ENCODE measurements at regions not wholly inside any gene's neighbourhood (a gene's known extent, or its start where the extent isn't known, plus 50 kb on each side); places are given as distances from the start of the nearest gene placed in this dataset.

GRCh38 chr10:10307036-10307435 is 710.6 kb upstream of the CELF2 start:
- no peaks in the 10 kb centered on the region for H3K36me3 ChIP-seq (ENCODE audit: control insufficient read depth in 1 of 2, insufficient read depth in 2 of 2, low read length in 2 of 2)
- H3K4me3 ChIP-seq (ENCODE audit: low read depth, low read length) = no peak overlapping the region
- H3K9me3 ChIP-seq (ENCODE audit: insufficient read depth, low read depth, low read length) = no peaks in the 10 kb centered on the region
- H4K8ac ChIP-seq (ENCODE audit: low read depth, low read length) = no peak overlapping the region
- H2AK5ac ChIP-seq (ENCODE audit: low read length) = no peak overlapping the region
- H3K27me3 ChIP-seq (ENCODE audit: insufficient read depth, low read length) = no peaks in the 10 kb centered on the region
- DNase-seq = no peak
- no peak overlapping the region for H3K23ac ChIP-seq (ENCODE audit: low read length)
- H2BK120ac ChIP-seq (ENCODE audit: insufficient read depth, low read length, poor library complexity) = no peak overlapping the region
- H3K27ac ChIP-seq (ENCODE audit: low read depth, low read length) = no peak overlapping the region
- H2BK5ac ChIP-seq (ENCODE audit: low read depth, low read length, poor library complexity) = no peak overlapping the region
- H2AFZ ChIP-seq (ENCODE audit: insufficient read depth, low read length, poor library complexity) = no peak overlapping the region
- H3K14ac ChIP-seq (ENCODE audit: low read length) = no peak overlapping the region
- H3K4me1 ChIP-seq (ENCODE audit: control insufficient read depth in 1 of 2, insufficient read depth in 2 of 2, low read length in 2 of 2) = no peaks in the 10 kb centered on the region
- no peaks in the 10 kb centered on the region for H3K79me1 ChIP-seq (ENCODE audit: low read length)
- no peak overlapping the region for H4K12ac ChIP-seq (ENCODE audit: low read depth, low read length)
- WGBS (ENCODE audit: extremely low coverage, insufficient coverage, insufficient read length) = no CpG with 5 or more reads among the region's 5 CpGs
- no peak overlapping the region for H4K91ac ChIP-seq (ENCODE audit: low read depth, low read length)
- no peak overlapping the region for H3K18ac ChIP-seq (ENCODE audit: low read length)
- no peak overlapping the region for H2BK12ac ChIP-seq (ENCODE audit: low read length)
- H3K79me2 ChIP-seq (ENCODE audit: control insufficient read depth, insufficient read depth, low read length, poor library complexity) = no peaks in the 10 kb centered on the region
- H3K4ac ChIP-seq (ENCODE audit: low read depth, low read length) = no peak overlapping the region
- no peak overlapping the region for H3K9ac ChIP-seq (ENCODE audit: low read length)
- no peak overlapping the region for H3K4me2 ChIP-seq (ENCODE audit: low read length)

GRCh38 chr10:10307551-10307950 is 710.1 kb upstream of the CELF2 start:
- H4K8ac ChIP-seq (ENCODE audit: low read depth, low read length) = no peak overlapping the region
- WGBS (ENCODE audit: extremely low coverage, insufficient coverage, insufficient read length) = no CpG with 5 or more reads among the region's 3 CpGs
- no peak overlapping the region for H3K14ac ChIP-seq (ENCODE audit: low read length)

DNA sequence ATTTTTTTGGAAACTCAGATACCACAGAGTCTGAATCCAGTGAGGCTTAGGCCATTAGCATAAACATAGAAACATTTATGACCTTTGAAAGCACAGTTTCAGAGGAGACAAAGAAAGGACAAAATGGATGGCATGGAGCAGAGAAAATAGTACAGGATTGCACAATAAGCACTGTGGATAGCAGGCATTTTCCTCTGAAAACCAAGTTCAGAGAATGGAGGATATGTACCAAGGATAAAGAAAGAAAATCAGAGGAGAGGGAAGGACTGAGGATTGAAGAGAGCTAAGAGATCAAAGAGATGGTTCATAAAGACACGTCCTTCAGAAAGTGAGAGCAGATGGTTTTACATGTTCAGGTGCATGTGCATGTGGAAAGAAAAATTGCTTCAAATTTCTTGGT is 707.2 kb upstream of the CELF2 start:
- H2BK120ac ChIP-seq (ENCODE audit: insufficient read depth, low read length, poor library complexity) = no peak overlapping the region
- H3K36me3 ChIP-seq (ENCODE audit: control insufficient read depth in 1 of 2, insufficient read depth in 2 of 2, low read length in 2 of 2) = no peaks in the 10 kb centered on the region
- H3K27ac ChIP-seq (ENCODE audit: low read depth, low read length) = no peak overlapping the region
- H3K23ac ChIP-seq (ENCODE audit: low read length) = no peak overlapping the region
- H2BK5ac ChIP-seq (ENCODE audit: low read depth, low read length, poor library complexity) = no peak overlapping the region
- H3K18ac ChIP-seq (ENCODE audit: low read length) = no peak overlapping the region
- no peak overlapping the region for H3K9ac ChIP-seq (ENCODE audit: low read length)
- no peaks in the 10 kb centered on the region for H3K79me1 ChIP-seq (ENCODE audit: low read length)
- no peak overlapping the region for H3K4me2 ChIP-seq (ENCODE audit: low read length)
- H4K8ac ChIP-seq (ENCODE audit: low read depth, low read length) = no peak overlapping the region
- H3K14ac ChIP-seq (ENCODE audit: low read length) = no peak overlapping the region
- H3K4me3 ChIP-seq (ENCODE audit: low read depth, low read length) = no peak overlapping the region
- H2AFZ ChIP-seq (ENCODE audit: insufficient read depth, low read length, poor library complexity) = no peak overlapping the region
- no CpG with 5 or more reads among the region's 1 CpG for WGBS (ENCODE audit: extremely low coverage, insufficient coverage, insufficient read length)
- H2AK5ac ChIP-seq (ENCODE audit: low read length) = no peak overlapping the region
- no peak overlapping the region for H4K91ac ChIP-seq (ENCODE audit: low read depth, low read length)
- no peak for DNase-seq
- H2BK12ac ChIP-seq (ENCODE audit: low read length) = no peak overlapping the region
- H3K79me2 ChIP-seq (ENCODE audit: control insufficient read depth, insufficient read depth, low read length, poor library complexity) = no peaks in the 10 kb centered on the region
- H3K4me1 ChIP-seq (ENCODE audit: control insufficient read depth in 1 of 2, insufficient read depth in 2 of 2, low read length in 2 of 2) = no peaks in the 10 kb centered on the region
- H3K27me3 ChIP-seq (ENCODE audit: insufficient read depth, low read length) = no peaks in the 10 kb centered on the region
- no peak overlapping the region for H3K4ac ChIP-seq (ENCODE audit: low read depth, low read length)
- no peak overlapping the region for H4K12ac ChIP-seq (ENCODE audit: low read depth, low read length)
- no peaks in the 10 kb centered on the region for H3K9me3 ChIP-seq (ENCODE audit: insufficient read depth, low read depth, low read length)

More at GRCh38 chr10:10307551-10307950, 710.1 kb upstream of the CELF2 start:
- Histone ChIP-seq H3K4ac (ENCODE audit: low read depth, low read length) (no peak overlapping the region), H3K9me3 (ENCODE audit: insufficient read depth, low read depth, low read length) (no peaks in the 10 kb centered on the region), H3K9ac (ENCODE audit: low read length) (no peak overlapping the region), H2AFZ (ENCODE audit: insufficient read depth, low read length, poor library complexity) (no peak overlapping the region), H3K79me2 (ENCODE audit: control insufficient read depth, insufficient read depth, low read length, poor library complexity) (no peaks in the 10 kb centered on the region), H2BK5ac (ENCODE audit: low read depth, low read length, poor library complexity) (no peak overlapping the region), H2BK12ac (ENCODE audit: low read length) (no peak overlapping the region), H3K27ac (ENCODE audit: low read depth, low read length) (no peak overlapping the region), H3K4me2 (ENCODE audit: low read length) (no peak overlapping the region), H2AK5ac (ENCODE audit: low read length) (no peak overlapping the region), H3K36me3 (ENCODE audit: control insufficient read depth in 1 of 2, insufficient read depth in 2 of 2, low read length in 2 of 2) (no peaks in the 10 kb centered on the region), H4K91ac (ENCODE audit: low read depth, low read length) (no peak overlapping the region), H3K4me3 (ENCODE audit: low read depth, low read length) (no peak overlapping the region), H3K79me1 (ENCODE audit: low read length) (no peaks in the 10 kb centered on the region), H3K18ac (ENCODE audit: low read length) (no peak overlapping the region), H3K4me1 (ENCODE audit: control insufficient read depth in 1 of 2, insufficient read depth in 2 of 2, low read length in 2 of 2) (no peaks in the 10 kb centered on the region), H3K23ac (ENCODE audit: low read length) (no peak overlapping the region), H3K27me3 (ENCODE audit: insufficient read depth, low read length) (no peaks in the 10 kb centered on the region), H4K12ac (ENCODE audit: low read depth, low read length) (no peak overlapping the region), H2BK120ac (ENCODE audit: insufficient read depth, low read length, poor library complexity) (no peak overlapping the region)
- DNase-seq = no peak

- H2BK120ac ChIP-seq (ENCODE audit: insufficient read depth, low read length, poor library complexity) = no peak overlapping the region
- H3K4me3 ChIP-seq (ENCODE audit: low read depth, low read length) = no peak overlapping the region
- H2BK5ac ChIP-seq (ENCODE audit: low read depth, low read length, poor library complexity) = no peak overlapping the region
- no peaks in the 10 kb centered on the region for H3K36me3 ChIP-seq (ENCODE audit: control insufficient read depth in 1 of 2, insufficient read depth in 2 of 2, low read length in 2 of 2)
- H3K4me2 ChIP-seq (ENCODE audit: low read length) = no peak overlapping the region
- H3K9ac ChIP-seq (ENCODE audit: low read length) = no peak overlapping the region
- no peak overlapping the region for H3K14ac ChIP-seq (ENCODE audit: low read length)
- H3K18ac ChIP-seq (ENCODE audit: low read length) = no peak overlapping the region
- H4K91ac ChIP-seq (ENCODE audit: low read depth, low read length) = no peak overlapping the region
- H3K79me2 ChIP-seq (ENCODE audit: control insufficient read depth, insufficient read depth, low read length, poor library complexity) = no peaks in the 10 kb centered on the region
- H2BK12ac ChIP-seq (ENCODE audit: low read length) = no peak overlapping the region
- no peaks in the 10 kb centered on the region for H3K4me1 ChIP-seq (ENCODE audit: control insufficient read depth in 1 of 2, insufficient read depth in 2 of 2, low read length in 2 of 2)
- no peak overlapping the region for H2AK5ac ChIP-seq (ENCODE audit: low read length)
- no CpG with 5 or more reads among the region's 2 CpGs for WGBS (ENCODE audit: extremely low coverage, insufficient coverage, insufficient read length)
- H3K9me3 ChIP-seq (ENCODE audit: insufficient read depth, low read depth, low read length) = no peaks in the 10 kb centered on the region
- no peaks in the 10 kb centered on the region for H3K79me1 ChIP-seq (ENCODE audit: low read length)
- DNase-seq = no peak
- H3K27ac ChIP-seq (ENCODE audit: low read depth, low read length) = no peak overlapping the region
- no peaks in the 10 kb centered on the region for H3K27me3 ChIP-seq (ENCODE audit: insufficient read depth, low read length)
- no peak overlapping the region for H4K8ac ChIP-seq (ENCODE audit: low read depth, low read length)
- no peak overlapping the region for H4K12ac ChIP-seq (ENCODE audit: low read depth, low read length)
- no peak overlapping the region for H3K23ac ChIP-seq (ENCODE audit: low read length)
- H3K4ac ChIP-seq (ENCODE audit: low read depth, low read length) = no peak overlapping the region
- no peak overlapping the region for H2AFZ ChIP-seq (ENCODE audit: insufficient read depth, low read length, poor library complexity)
Measured at GRCh38 chr10:10311966-10312365, 705.7 kb upstream of the CELF2 start.
